H1 (cell line): ENCODE measurements at regions not wholly inside any gene's neighbourhood (a gene's known extent, or its start where the extent isn't known, plus 50 kb on each side); places are given as distances from the start of the nearest gene placed in this dataset.

Experiments used
- CTCF ChIA-PET: fragments of 300-600 bp; sonication (Branson Sonifier 250); formaldehyde crosslinking; loops from one replicate; lab custom pipeline; 2021; ENCODE audit not compliant: partially characterized antibody; lab: Charles Lee
- POLR2A ChIA-PET: fragments of 300-600 bp; sonication (Branson Sonifier 250); formaldehyde crosslinking; loops from one replicate; lab custom pipeline; 2021; ENCODE audit warnings: inconsistent platforms; ENCODE audit not compliant: partially characterized antibody; lab: Charles Lee
- DNase-seq, 2 experiments: peaks; one replicate each; pipeline versions ENCODE4 v3.0.0 to v3.0.0-alpha.2; 2010 to 2022; ENCODE audit warnings: low spot score in 2 of 2, low read depth in 1 of 2, mixed read lengths in 1 of 2
- FAIRE-seq: peaks from 2 replicates; lab custom pipeline; 2011; peaks lifted over from hg19 to GRCh38; lab: Jason Lieb, UNC
- H2AFZ ChIP-seq: 2 replicates; pipeline ENCODE4 v1.8.1; 2012; ENCODE audit warnings: low read length, inconsistent platforms
- H2AK5ac ChIP-seq: 2 replicates; pipeline ENCODE4 v1.6.1; 2013; ENCODE audit warnings: low read depth, low read length
- H2BK120ac ChIP-seq: replicated peaks from 2 replicates; pipeline ENCODE3; 2013; ENCODE audit warnings: low read depth, low read length, inconsistent platforms
- H2BK12ac ChIP-seq: 2 replicates; pipeline ENCODE4 v1.6.1; 2013; ENCODE audit warnings: low read depth, low read length
- H2BK15ac ChIP-seq: 2 replicates; pipeline ENCODE4 v1.6.1; 2013; ENCODE audit warnings: low read length
- H2BK20ac ChIP-seq: 2 replicates; pipeline ENCODE4 v1.6.1; 2013; ENCODE audit warnings: low read length
- H2BK5ac ChIP-seq: 2 replicates; pipeline ENCODE4 v1.6.1; 2013; ENCODE audit warnings: low read depth, low read length
- H3K14ac ChIP-seq: 2 replicates; pipeline ENCODE4 v1.6.1; 2013; ENCODE audit warnings: inconsistent platforms; ENCODE audit not compliant: insufficient read length
- H3K18ac ChIP-seq: 2 replicates; pipeline ENCODE4 v1.6.1; 2013; ENCODE audit warnings: low read length; ENCODE audit errors: extremely low read depth
- H3K23ac ChIP-seq: 2 replicates; pipeline ENCODE4 v1.6.1; 2013; ENCODE audit warnings: inconsistent platforms; ENCODE audit not compliant: insufficient read length
- H3K23me2 ChIP-seq: 2 replicates; pipeline ENCODE4 v1.6.1; 2013; ENCODE audit warnings: low read depth, low read length
- H3K27ac ChIP-seq: 2 replicates; pipeline ENCODE4 v1.6.1; 2011; ENCODE audit warnings: low read depth, low read length, inconsistent platforms
- H3K27me3 ChIP-seq, 4 experiments: replicated peaks in 1 of 4; 1 replicate in 1 of 4; 2 replicates in 3 of 4; pipeline versions ENCODE4 v1.6.1 to v1.8.1; 2011 to 2013; ENCODE audit warnings: low read length in 3 of 4, mild to moderate bottlenecking in 3 of 4, inconsistent platforms in 2 of 4, mixed read lengths in 2 of 4, moderate library complexity in 1 of 4; ENCODE audit not compliant: control insufficient read depth in 3 of 4, insufficient read depth in 3 of 4; ENCODE audit errors: extremely low read depth in 1 of 4
- H3K36me3 ChIP-seq, 4 experiments: 2 replicates each; pipeline versions ENCODE4 v1.6.1 to v1.8.1; 2011 to 2013; ENCODE audit warnings: mild to moderate bottlenecking in 4 of 4, low read length in 3 of 4, moderate library complexity in 2 of 4, control low read depth in 1 of 4, inconsistent platforms in 1 of 4; ENCODE audit not compliant: insufficient read depth in 4 of 4, control insufficient read depth in 2 of 4
- H3K4ac ChIP-seq: replicated peaks from 2 replicates; pipeline ENCODE3; 2013; ENCODE audit warnings: low read length, low read depth, mixed read lengths, inconsistent platforms; ENCODE audit not compliant: insufficient read length
- H3K4me1 ChIP-seq, 4 experiments: replicated peaks in 1 of 4; 1 replicate in 1 of 4; 2 replicates in 3 of 4; pipeline versions ENCODE4 v1.6.1 to v1.8.1; 2011 to 2013; ENCODE audit warnings: low read length in 3 of 4, inconsistent platforms in 2 of 4, mixed read lengths in 1 of 4; ENCODE audit not compliant: insufficient read depth in 4 of 4, control insufficient read depth in 3 of 4
- H3K4me2 ChIP-seq, 2 experiments: 2 replicates each; pipeline versions ENCODE4 v1.6.1 to v1.8.1; 2011 to 2013; ENCODE audit warnings: low read depth in 2 of 2, low read length in 2 of 2, control low read depth in 1 of 2, inconsistent platforms in 1 of 2, mild to moderate bottlenecking in 1 of 2; ENCODE audit not compliant: insufficient read depth in 1 of 2
- H3K4me3 ChIP-seq, 4 experiments: fragments of 200-600, 300-600 bp in 1 of 4; sonication (generic), shearing (Covaris generic), sonication (Bioruptor Twin) in 1 of 4; 2 replicates each; pipeline versions ENCODE4 v1.5.1 to v1.8.1; 2011 to 2016; ENCODE audit warnings: low read length in 4 of 4, low read depth in 3 of 4, control low read depth in 2 of 4, inconsistent platforms in 2 of 4, mild to moderate bottlenecking in 2 of 4, mixed read lengths in 1 of 4, moderate library complexity in 1 of 4; ENCODE audit not compliant: insufficient read depth in 2 of 4; ENCODE audit errors: extremely low read depth in 1 of 4
- H3K56ac ChIP-seq: replicated peaks from 2 replicates; pipeline ENCODE3; 2013; ENCODE audit warnings: low read depth, mild to moderate bottlenecking, mixed read lengths, low read length, inconsistent platforms; ENCODE audit not compliant: insufficient read length
- H3K79me1 ChIP-seq: 2 replicates; pipeline ENCODE4 v1.6.1; 2013; ENCODE audit warnings: low read depth, low read length, control low read depth
- H3K79me2 ChIP-seq, 2 experiments: 2 replicates each; pipeline versions ENCODE4 v1.6.1 to v1.8.1; 2012 to 2013; ENCODE audit warnings: low read length in 2 of 2, mild to moderate bottlenecking in 2 of 2, inconsistent platforms in 1 of 2; ENCODE audit not compliant: insufficient read depth in 2 of 2, control insufficient read depth in 1 of 2
- H3K9ac ChIP-seq, 4 experiments: replicated peaks in 1 of 4; 1 replicate in 1 of 4; 2 replicates in 3 of 4; pipeline versions ENCODE4 v1.6.1 to v1.8.1; 2011 to 2013; ENCODE audit warnings: low read depth in 3 of 4, low read length in 3 of 4, control low read depth in 2 of 4, mild to moderate bottlenecking in 2 of 4, moderate library complexity in 2 of 4, inconsistent platforms in 1 of 4; ENCODE audit errors: extremely low read depth in 1 of 4
- H3K9me3 ChIP-seq, 2 experiments: 2 replicates each; pipeline versions ENCODE4 v1.6.1 to v1.8.1; 2012 to 2013; ENCODE audit warnings: mild to moderate bottlenecking in 2 of 2, moderate library complexity in 2 of 2, control low read depth in 1 of 2, inconsistent platforms in 1 of 2, low read depth in 1 of 2, low read length in 1 of 2, mixed read lengths in 1 of 2; ENCODE audit not compliant: insufficient read depth in 2 of 2
- H4K20me1 ChIP-seq, 2 experiments: replicated peaks in 1 of 2; 2 replicates each; pipeline versions ENCODE3 to v1.8.1; 2011 to 2013; ENCODE audit warnings: inconsistent platforms in 2 of 2, low read length in 2 of 2, mild to moderate bottlenecking in 1 of 2; ENCODE audit not compliant: insufficient read depth in 2 of 2, control insufficient read depth in 1 of 2
- H4K5ac ChIP-seq: 2 replicates; pipeline ENCODE4 v1.6.1; 2013; ENCODE audit warnings: low read length, low read depth, mixed read lengths, inconsistent platforms; ENCODE audit not compliant: insufficient read length
- H4K8ac ChIP-seq: 2 replicates; pipeline ENCODE4 v1.8.0; 2013; ENCODE audit warnings: mild to moderate bottlenecking, moderate library complexity, low read length, inconsistent platforms; ENCODE audit not compliant: insufficient read depth; ENCODE audit errors: extremely low read depth
- H4K91ac ChIP-seq: replicated peaks from 2 replicates; pipeline ENCODE3; 2013; ENCODE audit warnings: low read length, mixed read lengths, inconsistent platforms; ENCODE audit not compliant: insufficient read length
- BACH1 ChIP-seq: IDR thresholded peaks from 2 replicates; pipeline ENCODE4 v1.6.1; 2012; ENCODE audit warnings: low read length, improper control_type of control experiment
- EGR1 ChIP-seq: IDR thresholded peaks from 2 replicates; pipeline ENCODE4 v1.6.1; 2011; ENCODE audit warnings: low read depth, low read length, borderline replicate concordance
- JUN ChIP-seq: IDR thresholded peaks from 2 replicates; pipeline ENCODE4 v1.6.1; 2011; ENCODE audit warnings: low read depth, mild to moderate bottlenecking, improper control_type of control experiment, low read length
- RAD21 ChIP-seq, 2 experiments: IDR thresholded peaks in 1 of 2; conservative IDR thresholded peaks in 1 of 2; 2 replicates each; pipeline ENCODE4 v1.6.1; 2011; ENCODE audit warnings: low read depth in 2 of 2, low read length in 2 of 2, improper control_type of control experiment in 1 of 2, inconsistent platforms in 1 of 2, mild to moderate bottlenecking in 1 of 2, moderate library complexity in 1 of 2
- RBBP5 ChIP-seq: IDR thresholded peaks from 2 replicates; pipeline ENCODE4 v1.7.1; 2012; ENCODE audit warnings: low read depth, mild to moderate bottlenecking, inconsistent platforms, low read length, moderate library complexity, borderline replicate concordance
- SIN3A ChIP-seq, 2 experiments: IDR thresholded peaks in 1 of 2; conservative IDR thresholded peaks in 1 of 2; 2 replicates each; pipeline ENCODE4 v1.6.1; 2011 to 2012; ENCODE audit warnings: low read length in 2 of 2, improper control_type of control experiment in 1 of 2, low read depth in 1 of 2, mild to moderate bottlenecking in 1 of 2
- SRF ChIP-seq: IDR thresholded peaks from 2 replicates; pipeline ENCODE4 v1.6.1; 2011; ENCODE audit warnings: mild to moderate bottlenecking, low read depth, low read length, moderate library complexity
- WGBS, 2 experiments: shearing (Covaris generic) in 1 of 2; methylation state at CpG; one replicate each; pipeline versions ENCODE4 v1.1.6 to v1.1.7; 2013 to 2015; ENCODE audit warnings: low lambda C conversion rate in 2 of 2, mixed read lengths in 2 of 2, inconsistent platforms in 1 of 2, low coverage in 1 of 2, missing lambda C conversion rate in 1 of 2; ENCODE audit not compliant: insufficient replicate concordance in 2 of 2, insufficient coverage in 1 of 2, insufficient read length in 1 of 2; ENCODE audit errors: extremely low coverage in 1 of 2, missing lambda C conversion rate in 1 of 2; 5-methylcytosine and 5-hydroxymethylcytosine counted together
- TF ChIP-seq, protein P1 (sequence below), 3 experiments: IDR thresholded peaks; 1 replicate in 2 of 3; 2 replicates in 1 of 3; pipeline versions ENCODE4 v1.5.1 to v1.6.1; 2011; ENCODE audit warnings: low read length in 3 of 3, mild to moderate bottlenecking in 3 of 3, inconsistent platforms in 2 of 3, low read depth in 1 of 3, moderate library complexity in 1 of 3; ENCODE audit not compliant: insufficient read depth in 1 of 3; ENCODE audit errors: control extremely low read depth in 1 of 3
- TF ChIP-seq, protein P2 (sequence below): IDR thresholded peaks from 2 replicates; pipeline ENCODE4 v1.6.1; 2012; ENCODE audit warnings: inconsistent platforms

DNA sequence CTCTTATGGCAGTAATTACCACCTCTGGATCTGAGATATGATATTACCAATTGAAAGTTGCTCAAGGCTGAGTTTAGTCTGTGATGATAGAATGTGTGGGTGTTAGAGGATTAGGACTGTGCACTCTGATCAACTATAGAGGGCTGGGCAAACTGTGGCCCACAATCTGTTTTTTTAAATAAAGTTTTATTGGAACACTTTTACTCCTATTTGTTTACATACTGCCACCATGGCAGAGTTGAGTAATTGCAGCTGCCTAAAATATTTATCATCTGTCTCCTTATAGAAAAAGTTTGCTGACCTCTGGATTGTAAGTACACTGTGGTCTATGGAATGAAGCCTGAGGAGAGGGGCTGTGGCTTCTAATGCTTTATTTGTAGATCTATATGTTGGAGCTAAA, 71.5 kb upstream of the N4BP1 start (continued):
- TF ChIP-seq JUN, result no peak
- TF ChIP-seq, all 59 proteins: peak for 0

DNA sequence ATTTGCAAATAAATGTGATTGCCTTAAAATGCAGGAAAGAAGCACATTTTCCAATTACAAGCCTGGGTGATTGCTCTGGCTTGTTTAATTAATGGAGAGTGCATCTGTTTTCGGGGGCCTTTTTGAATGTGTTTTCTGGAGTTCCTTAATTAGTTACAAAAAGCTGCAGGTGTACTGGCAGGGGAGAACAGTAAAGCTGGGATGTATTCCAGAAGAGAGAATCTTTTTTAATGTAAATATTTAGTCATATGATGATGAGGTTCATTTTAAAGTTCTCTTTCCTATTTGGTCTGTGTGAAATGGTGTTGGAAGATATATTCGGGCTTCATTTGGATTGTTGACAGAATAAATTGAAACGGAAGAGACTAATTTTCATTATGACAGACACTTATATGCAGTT, 70.9 kb upstream of the N4BP1 start:
- Histone ChIP-seq H3K14ac (no peak overlapping the region), H3K79me1 (no peaks in the 10 kb centered on the region), H3K56ac (no peak overlapping the region), H3K27me3 (no peaks in the 10 kb centered on the region), H2BK5ac (no peak overlapping the region), H3K23me2 (no peaks in the 10 kb centered on the region; the same call in 1 of the 2 replicates), H3K4me3 (no peak overlapping the region), H3K9ac (no peak overlapping the region), H3K79me2 (no peaks in the 10 kb centered on the region), H3K27ac (no peak overlapping the region), H3K4me1 (no peaks in the 10 kb centered on the region), H2BK15ac (no peak overlapping the region), H2BK20ac (no peak overlapping the region), H4K8ac (no peak overlapping the region), H3K23ac (no peak overlapping the region), H3K18ac (no peak overlapping the region), H2AFZ (no peak overlapping the region), H2BK12ac (no peak overlapping the region), H3K9me3 (no peaks in the 10 kb centered on the region), H2AK5ac (no peak overlapping the region), H3K36me3 (no peaks in the 10 kb centered on the region), H4K5ac (no peak overlapping the region), H2BK120ac (no peak overlapping the region), H3K4me2 (no peak overlapping the region), H4K91ac (no peak overlapping the region), H4K20me1 (no peaks in the 10 kb centered on the region), H3K4ac (no peak overlapping the region)
- ChIA-PET CTCF (no interaction called here), POLR2A (no interaction called here)
- FAIRE-seq (peak; percentile 7), DNase-seq (no peak)
- 82% methylated on average over 3 of the region's 3 CpGs; no CpG with 5 or more reads in 1 of the 2 experiments for WGBS, 2 experiments
- TF ChIP-seq SIN3A (conservative IDR thresholded peaks at IDR 0.05 in 1 of 2, IDR thresholded peaks at IDR 0.05 in 1 of 2; ENCODE audit: low read depth in 1 of 2, low read length in 2 of 2) (no peak), EGR1 (no peak), SRF (no peak), RBBP5 (no peak), RAD21 (IDR thresholded peaks at IDR 0.05 in 1 of 2, conservative IDR thresholded peaks at IDR 0.05 in 1 of 2; ENCODE audit: low read depth in 2 of 2, low read length in 2 of 2) (no peak), BACH1 (no peak)
- TF ChIP-seq, protein P1, sequence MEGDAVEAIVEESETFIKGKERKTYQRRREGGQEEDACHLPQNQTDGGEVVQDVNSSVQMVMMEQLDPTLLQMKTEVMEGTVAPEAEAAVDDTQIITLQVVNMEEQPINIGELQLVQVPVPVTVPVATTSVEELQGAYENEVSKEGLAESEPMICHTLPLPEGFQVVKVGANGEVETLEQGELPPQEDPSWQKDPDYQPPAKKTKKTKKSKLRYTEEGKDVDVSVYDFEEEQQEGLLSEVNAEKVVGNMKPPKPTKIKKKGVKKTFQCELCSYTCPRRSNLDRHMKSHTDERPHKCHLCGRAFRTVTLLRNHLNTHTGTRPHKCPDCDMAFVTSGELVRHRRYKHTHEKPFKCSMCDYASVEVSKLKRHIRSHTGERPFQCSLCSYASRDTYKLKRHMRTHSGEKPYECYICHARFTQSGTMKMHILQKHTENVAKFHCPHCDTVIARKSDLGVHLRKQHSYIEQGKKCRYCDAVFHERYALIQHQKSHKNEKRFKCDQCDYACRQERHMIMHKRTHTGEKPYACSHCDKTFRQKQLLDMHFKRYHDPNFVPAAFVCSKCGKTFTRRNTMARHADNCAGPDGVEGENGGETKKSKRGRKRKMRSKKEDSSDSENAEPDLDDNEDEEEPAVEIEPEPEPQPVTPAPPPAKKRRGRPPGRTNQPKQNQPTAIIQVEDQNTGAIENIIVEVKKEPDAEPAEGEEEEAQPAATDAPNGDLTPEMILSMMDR (IDR thresholded peaks at IDR 0.05; ENCODE audit: control extremely low read depth in 1 of 3, insufficient read depth in 1 of 3, low read depth in 1 of 3, low read length in 3 of 3), result no peak
- TF ChIP-seq, protein P2, sequence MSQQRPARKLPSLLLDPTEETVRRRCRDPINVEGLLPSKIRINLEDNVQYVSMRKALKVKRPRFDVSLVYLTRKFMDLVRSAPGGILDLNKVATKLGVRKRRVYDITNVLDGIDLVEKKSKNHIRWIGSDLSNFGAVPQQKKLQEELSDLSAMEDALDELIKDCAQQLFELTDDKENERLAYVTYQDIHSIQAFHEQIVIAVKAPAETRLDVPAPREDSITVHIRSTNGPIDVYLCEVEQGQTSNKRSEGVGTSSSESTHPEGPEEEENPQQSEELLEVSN, result no peak
